HG02623 (cell line): ENCODE measurements at regions not wholly inside any gene's neighbourhood (a gene's known extent, or its start where the extent isn't known, plus 50 kb on each side); places are given as distances from the start of the nearest gene placed in this dataset.
"Not testable (repeated sequence)": the region's sequence is repeated elsewhere in the genome, so short reads cannot be mapped to it uniquely, and the experiment has no call there.

Experiments
- ATAC-seq: cut with Tn5 transposase; IDR thresholded peaks from one replicate; pipeline ENCODE4 v1.9.1; 2021; ENCODE audit warnings: moderate library complexity; ENCODE audit not compliant: unreplicated experiment

DNA sequence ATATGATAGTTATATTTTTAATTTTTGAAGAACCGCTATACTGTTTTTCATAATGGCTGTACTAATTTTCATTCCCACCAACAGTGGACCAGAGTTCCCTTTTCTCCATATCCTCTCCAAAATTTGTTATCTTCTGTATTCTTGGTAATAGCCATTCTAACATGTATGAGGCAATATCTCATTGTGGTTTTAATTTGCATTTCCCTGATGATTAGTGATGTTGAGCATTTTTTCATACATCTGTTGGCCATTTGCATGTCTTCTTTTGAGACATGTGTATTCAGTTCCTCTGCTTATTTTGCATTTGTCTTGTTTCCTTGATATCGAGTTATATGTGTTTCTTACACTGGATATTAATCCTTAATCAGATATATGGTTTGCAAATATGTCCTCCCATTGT lies 770.8 kb upstream of the MBL2 start:
- ATAC-seq = no peak

DNA sequence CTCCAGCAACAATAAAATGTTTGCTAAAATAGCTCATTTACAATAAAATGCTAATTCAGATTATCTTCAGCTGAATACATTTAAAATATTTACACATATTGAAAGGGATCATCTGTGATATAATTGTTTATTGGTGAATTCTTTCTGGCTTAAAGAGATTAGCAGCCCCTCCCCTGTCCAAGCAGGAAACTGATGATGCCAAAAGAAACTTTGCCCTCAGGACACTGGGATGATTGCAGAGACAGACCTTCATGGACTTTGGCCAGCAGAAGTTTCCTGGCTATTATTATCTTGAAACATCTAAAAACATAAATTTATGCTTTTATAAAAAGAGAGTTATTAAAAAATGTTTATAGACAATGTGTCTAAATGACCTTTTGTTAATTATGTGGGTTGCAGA lies 764.9 kb upstream of the MBL2 start:
- ATAC-seq = no peak

- ATAC-seq = no peak
These were observed 763.7 kb upstream of the MBL2 start for GRCh38 chr10:53536322-53536721.

GRCh38 chr10:53534428-53534827 lies 761.8 kb upstream of the MBL2 start:
- ATAC-seq = no peak

DNA sequence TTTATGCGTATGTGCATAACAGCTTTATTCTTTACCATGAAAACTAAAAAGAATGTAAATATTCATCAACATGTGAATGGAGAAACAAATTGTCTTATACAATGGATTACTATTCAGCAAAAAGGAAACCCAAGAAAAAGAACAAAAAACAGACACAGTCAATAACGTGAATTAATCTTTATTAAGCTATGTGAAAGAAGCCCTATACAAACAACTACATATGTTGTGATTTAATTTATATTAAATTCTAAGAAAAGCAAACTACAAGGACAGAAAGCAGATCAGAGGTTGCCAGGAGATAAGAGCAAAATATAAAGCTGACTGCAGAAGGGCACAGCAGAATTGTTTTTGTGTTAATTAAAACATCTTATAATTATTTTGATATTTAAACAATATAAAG lies 756.4 kb upstream of the MBL2 start:
- no peak for ATAC-seq

- no peak for ATAC-seq
These were observed 748.5 kb upstream of the MBL2 start for GRCh38 chr10:53521046-53521445.

DNA sequence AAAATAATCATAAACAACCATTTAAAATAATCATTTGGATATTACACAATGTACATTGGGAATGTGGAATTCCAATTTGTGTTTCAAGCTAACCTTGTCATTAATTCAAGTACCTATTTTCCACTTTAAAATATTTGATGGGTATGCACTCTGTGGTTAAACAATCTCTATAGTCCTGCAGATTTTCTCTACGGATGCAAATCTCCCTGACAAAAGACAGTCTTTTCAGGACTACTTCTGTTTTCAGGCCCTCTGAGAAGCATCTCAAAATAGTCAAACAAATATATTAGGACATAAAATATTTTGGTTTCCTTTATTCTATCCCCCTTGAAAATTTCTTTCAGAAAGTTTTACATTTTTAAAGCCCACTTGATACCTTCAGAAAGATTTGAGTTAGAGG lies 735.6 kb upstream of the MBL2 start:
- ATAC-seq = no peak

- not testable (repeated sequence) for ATAC-seq
These were observed 731.9 kb upstream of the MBL2 start for GRCh38 chr10:53504492-53504891.

- no peak for ATAC-seq
These were observed 719.2 kb upstream of the MBL2 start for GRCh38 chr10:53491774-53492173.

GRCh38 chr10:53490553-53490952 lies 718.0 kb upstream of the MBL2 start:
- ATAC-seq = no peak

DNA sequence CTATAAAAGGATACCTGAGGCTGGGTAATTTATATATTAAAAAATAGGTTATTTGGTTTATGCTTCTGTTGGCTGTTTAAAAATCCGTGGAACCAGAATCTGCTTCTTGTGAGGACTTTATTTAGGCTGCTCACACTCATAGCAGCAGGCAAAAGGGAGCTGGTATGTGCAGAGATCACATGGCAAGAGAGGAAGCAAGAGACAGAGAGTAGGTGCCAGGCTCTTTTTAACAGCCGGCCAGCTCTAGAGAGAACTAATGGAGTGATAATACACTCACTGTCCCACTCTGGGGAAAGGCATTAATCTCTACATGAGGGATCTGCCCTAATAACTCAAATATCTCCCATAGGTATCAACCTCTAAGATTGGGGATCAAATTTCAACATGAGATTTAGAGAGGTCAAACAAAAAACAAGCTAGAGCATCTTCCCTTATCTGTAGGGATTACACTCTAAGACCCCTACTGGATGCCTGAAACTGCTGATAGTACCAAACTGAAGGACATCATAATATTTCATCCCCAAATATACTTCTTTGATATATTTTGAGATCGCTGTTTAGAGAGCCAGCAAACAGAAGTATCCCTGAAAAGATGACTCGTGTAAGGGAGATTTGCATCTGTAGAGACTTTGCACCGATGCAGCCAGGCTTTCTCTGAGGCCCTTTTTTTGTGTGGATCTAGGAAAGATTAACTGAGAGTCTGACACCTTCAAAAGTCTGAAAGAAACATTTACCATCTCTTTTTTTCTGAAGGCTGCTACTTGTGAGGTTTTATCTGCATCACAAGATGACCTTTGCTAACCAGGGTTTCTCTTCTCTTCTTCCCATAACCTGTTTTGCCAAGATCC lies 717.0 kb upstream of the MBL2 start:
- ATAC-seq = no peak

DNA sequence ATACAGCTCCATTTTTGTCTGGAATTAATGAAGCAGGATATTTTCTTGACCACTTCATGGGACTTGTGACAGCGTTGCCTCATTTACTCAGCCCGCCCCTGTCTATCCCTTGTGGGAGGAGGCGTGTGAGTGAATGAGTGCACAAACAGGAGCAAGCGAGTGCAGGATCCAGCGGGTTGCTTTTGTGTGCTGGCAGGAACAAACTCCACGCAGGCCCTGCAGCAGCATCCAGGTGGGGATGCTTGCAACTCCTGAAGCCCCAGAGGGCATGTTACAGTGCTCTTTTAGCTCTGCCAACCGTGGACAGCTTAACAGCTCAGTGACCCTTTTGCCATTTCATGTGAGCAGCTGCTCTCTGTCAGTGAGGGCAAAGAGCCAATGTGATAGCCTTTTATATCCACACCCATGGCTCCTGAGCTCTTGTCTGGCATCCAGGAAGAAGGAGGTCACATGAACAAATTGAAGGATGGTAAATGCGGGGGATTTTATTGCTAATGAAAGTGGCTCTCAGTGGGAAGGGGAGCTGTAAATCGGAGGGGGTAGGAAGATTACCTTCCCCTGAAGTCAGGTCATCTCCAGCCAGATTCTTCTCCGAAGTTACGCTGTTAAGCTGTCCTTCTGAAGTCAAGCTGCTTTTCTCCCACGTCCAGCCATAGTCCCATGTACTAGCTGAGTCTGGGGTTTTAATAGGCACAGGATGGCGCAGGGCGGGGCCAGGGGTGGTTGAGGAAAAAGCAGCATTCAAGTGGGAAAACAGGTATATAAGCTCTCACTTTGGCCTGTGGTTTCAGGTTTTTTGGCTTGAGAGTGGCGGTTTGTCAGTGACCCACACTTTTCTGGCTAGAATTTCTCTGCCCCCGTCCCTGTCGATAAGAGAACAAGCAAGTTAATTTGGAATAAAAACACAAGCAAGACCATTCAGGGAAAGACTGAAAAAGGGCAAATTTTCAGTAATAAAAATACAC lies 714.7 kb upstream of the MBL2 start:
- no peak for ATAC-seq

GRCh38 chr10:53485422-53485821 lies 712.8 kb upstream of the MBL2 start:
- ATAC-seq = not testable (repeated sequence)

- no peak for ATAC-seq
These were observed 706.8 kb upstream of the MBL2 start for GRCh38 chr10:53479365-53479764.

DNA sequence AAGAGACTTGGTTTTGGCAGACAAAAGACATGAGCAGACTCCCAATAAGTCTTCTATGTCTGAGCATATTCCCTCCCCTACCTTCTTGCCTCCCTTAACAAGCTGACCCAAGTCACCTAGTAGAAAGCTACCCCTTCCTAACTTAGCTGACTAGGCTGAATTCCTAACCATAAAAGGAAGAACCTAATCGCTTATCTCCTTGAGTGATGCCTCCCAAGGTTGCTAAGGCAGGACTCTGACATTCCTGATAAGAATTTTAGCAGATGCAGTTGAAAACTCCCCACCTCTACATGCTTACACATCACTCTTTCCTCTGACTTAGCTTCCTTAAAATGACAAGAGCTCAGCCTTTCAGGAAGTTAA lies 704.7 kb upstream of the MBL2 start:
- ATAC-seq = no peak

DNA sequence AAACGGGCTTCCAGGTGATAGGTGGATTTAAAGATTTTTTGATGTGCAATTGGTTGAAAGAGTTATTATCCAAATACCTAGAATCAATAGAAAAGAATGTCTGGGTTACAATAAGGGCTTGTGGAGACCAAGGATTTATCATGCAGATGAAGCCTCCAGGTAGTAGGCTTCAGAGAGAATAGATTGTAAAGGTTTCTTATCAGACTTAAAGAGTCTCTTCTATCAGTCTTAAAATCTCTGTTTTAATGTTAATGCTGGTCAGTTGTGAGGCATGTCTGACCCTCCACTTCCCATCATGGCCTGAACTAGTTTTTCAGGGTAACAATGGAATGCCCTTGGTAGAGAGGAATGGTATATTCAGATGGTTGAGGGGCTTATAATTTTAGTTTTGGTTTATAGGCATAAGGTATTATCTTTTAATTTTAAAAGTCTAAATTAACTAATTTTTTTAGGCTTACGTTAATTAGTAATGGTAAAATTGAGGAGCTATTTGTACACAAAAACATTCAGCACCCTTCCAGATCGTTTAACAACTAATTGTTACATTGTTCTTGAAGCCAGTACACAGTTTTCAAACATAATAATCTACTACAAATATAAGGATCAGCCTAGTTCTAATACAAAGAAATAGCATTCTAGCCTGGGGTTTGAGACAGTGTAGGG lies 704.2 kb upstream of the MBL2 start:
- ATAC-seq = no peak

- no peak for ATAC-seq
These were observed 696.8 kb upstream of the MBL2 start for GRCh38 chr10:53469383-53469782.

GRCh38 chr10:53463539-53463938 lies 691.0 kb upstream of the MBL2 start:
- ATAC-seq = no peak

DNA sequence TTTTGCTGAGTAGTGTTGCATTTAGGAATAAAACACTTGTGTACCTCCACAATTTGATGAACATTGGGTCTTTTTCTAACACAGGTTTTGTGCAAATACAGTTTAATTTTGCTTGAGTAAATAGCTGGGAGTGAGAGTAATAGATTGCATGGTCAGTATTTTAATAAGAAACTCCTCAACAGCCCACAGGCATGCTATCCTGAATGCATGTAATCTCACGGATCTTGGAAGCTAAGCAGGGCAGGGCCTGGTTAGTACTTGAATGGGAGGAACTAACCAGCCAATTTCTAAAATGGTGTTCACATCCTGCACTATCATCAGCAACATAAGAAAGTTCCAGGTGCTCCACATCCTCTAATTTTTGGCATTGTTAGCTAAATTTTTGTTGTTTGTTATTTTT lies 685.4 kb upstream of the MBL2 start:
- no peak for ATAC-seq

DNA sequence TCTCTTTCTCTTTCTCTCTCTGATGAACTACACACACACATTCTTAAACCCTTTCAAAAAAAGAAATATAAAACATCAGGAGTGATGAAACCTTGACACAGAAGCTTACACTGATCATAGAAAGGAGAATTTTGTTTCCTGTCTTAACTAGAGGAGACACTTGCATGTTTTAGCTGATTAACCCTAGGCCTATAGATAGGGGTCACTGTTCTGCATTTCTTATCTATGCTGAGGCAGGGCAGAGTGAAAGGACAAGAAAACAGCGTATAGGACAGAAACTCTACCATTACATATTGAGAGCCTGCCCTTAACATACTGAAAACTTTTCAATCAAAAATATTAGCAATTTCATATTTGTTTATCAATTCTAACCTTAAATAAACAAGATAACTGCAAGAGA lies 680.6 kb upstream of the MBL2 start:
- no peak for ATAC-seq

GRCh38 chr10:53447576-53447975 lies 675.0 kb upstream of the MBL2 start:
- ATAC-seq = no peak
